ENCODE measurements at regions not wholly inside any gene's neighbourhood (a gene's known extent, or its start where the extent isn't known, plus 50 kb on each side); places are given as distances from the start of the nearest gene placed in this dataset.

DNA sequence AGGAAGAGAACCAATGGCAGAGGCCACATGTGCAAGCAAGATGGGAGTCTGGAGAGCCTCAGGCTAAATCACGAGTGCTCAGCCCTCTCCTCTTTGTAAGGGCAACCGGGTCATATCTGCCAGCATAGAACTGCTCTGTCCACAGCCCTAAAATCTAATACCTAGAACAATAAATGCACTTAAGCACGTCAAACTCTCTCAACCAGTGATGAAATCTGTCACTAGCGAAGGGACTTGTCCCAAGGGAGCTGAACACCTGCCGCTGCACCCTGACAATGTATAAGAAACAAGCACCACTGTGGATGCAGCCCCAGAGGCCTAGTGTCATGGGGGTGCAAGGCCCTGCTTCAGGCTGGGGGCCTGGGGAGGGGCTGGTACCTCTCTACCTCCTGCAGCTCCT, 82.5 kb downstream of the PRL start:
- H2BK5ac ChIP-seq (ENCODE audit: low read depth, low read length, poor library complexity, severe bottlenecking) = no peak overlapping the region
- H3K79me1 ChIP-seq (ENCODE audit: low read depth in 1 of 2, low read length in 2 of 2) = no peaks in the 10 kb centered on the region
- H2BK20ac ChIP-seq (ENCODE audit: low read depth, low read length) = no peak overlapping the region
- no TSS peak for BruUV-seq (replicated peaks)
- H3K23ac ChIP-seq (ENCODE audit: low read depth, low read length) = no peak overlapping the region
- H3K9me1 ChIP-seq (ENCODE audit: insufficient read depth, low read length) = no peaks in the 10 kb centered on the region
- H4K5ac ChIP-seq (ENCODE audit: low read depth, low read length) = no peak overlapping the region
- H3K18ac ChIP-seq (ENCODE audit: low read depth, low read length) = no peak overlapping the region
- H4K91ac ChIP-seq (ENCODE audit: insufficient read depth, low read depth, low read length) = no peak overlapping the region
- TF ChIP-seq BHLHE40 (IDR thresholded peaks at IDR 0.05; ENCODE audit: low read depth, low read length) = no peak
- no peak for TF ChIP-seq POLR2A (IDR thresholded peaks at IDR 0.05; ENCODE audit: low read depth, low read length)
- TF ChIP-seq MXI1 (IDR thresholded peaks at IDR 0.05; ENCODE audit: borderline replicate concordance, low read depth, low read length) = no peak
- no peak for TF ChIP-seq CEBPB (IDR thresholded peaks at IDR 0.05; ENCODE audit: low read depth, low read length)
- no peak for TF ChIP-seq RAD21 (IDR thresholded peaks at IDR 0.05; ENCODE audit: low read length)
- no peak for TF ChIP-seq MAZ (IDR thresholded peaks at IDR 0.05; ENCODE audit: borderline replicate concordance, low read depth, low read length)
- no peak for TF ChIP-seq NFE2L2 (IDR thresholded peaks at IDR 0.05; ENCODE audit: low read depth, low read length)
- no peak for TF ChIP-seq RFX5 (IDR thresholded peaks at IDR 0.05; ENCODE audit: low read depth, low read length)
- TF ChIP-seq CHD1 (IDR thresholded peaks at IDR 0.05; ENCODE audit: low read depth, low read length) = no peak
- TF ChIP-seq FOS (IDR thresholded peaks at IDR 0.05; ENCODE audit: low read depth, low read length) = no peak
- TF ChIP-seq, protein P1, sequence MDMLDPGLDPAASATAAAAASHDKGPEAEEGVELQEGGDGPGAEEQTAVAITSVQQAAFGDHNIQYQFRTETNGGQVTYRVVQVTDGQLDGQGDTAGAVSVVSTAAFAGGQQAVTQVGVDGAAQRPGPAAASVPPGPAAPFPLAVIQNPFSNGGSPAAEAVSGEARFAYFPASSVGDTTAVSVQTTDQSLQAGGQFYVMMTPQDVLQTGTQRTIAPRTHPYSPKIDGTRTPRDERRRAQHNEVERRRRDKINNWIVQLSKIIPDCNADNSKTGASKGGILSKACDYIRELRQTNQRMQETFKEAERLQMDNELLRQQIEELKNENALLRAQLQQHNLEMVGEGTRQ (IDR thresholded peaks at IDR 0.05; ENCODE audit: low read depth, low read length) = no peak
- TF ChIP-seq CTCF (conservative IDR thresholded peaks at IDR 0.05; ENCODE audit: low read depth, low read length) = no peak
- TF ChIP-seq, protein P2, sequence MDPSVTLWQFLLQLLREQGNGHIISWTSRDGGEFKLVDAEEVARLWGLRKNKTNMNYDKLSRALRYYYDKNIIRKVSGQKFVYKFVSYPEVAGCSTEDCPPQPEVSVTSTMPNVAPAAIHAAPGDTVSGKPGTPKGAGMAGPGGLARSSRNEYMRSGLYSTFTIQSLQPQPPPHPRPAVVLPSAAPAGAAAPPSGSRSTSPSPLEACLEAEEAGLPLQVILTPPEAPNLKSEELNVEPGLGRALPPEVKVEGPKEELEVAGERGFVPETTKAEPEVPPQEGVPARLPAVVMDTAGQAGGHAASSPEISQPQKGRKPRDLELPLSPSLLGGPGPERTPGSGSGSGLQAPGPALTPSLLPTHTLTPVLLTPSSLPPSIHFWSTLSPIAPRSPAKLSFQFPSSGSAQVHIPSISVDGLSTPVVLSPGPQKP (IDR thresholded peaks at IDR 0.05; ENCODE audit: borderline replicate concordance, low read depth, low read length) = no peak
- TF ChIP-seq RCOR1 (IDR thresholded peaks at IDR 0.05; ENCODE audit: insufficient replicate concordance, low read length) = no peak
- TF ChIP-seq MAFK (IDR thresholded peaks at IDR 0.05; ENCODE audit: low read depth, low read length) = no peak
- no peak for TF ChIP-seq SMC3 (IDR thresholded peaks at IDR 0.05; ENCODE audit: low read depth, low read length)
- H3K36me3 ChIP-seq (ENCODE audit: control insufficient read depth, insufficient read depth, low read length) = no peaks in the 10 kb centered on the region
- ChIA-PET CTCF (interaction anchor here (1.2 kb wide), 1 partner anchor 9 kb away, joined by 3 read pairs; no protein-coding TSS in a partner anchor), POLR2A (ENCODE audit: unreplicated experiment) (no interaction called here)
- no peak overlapping the region for H2AK5ac ChIP-seq (ENCODE audit: low read depth, low read length)
- H3K4me1 ChIP-seq (ENCODE audit: control insufficient read depth, insufficient read depth, low read length) = no peaks in the 10 kb centered on the region
- H3K4me3 ChIP-seq (ENCODE audit: insufficient read depth, low read depth, low read length) = no peak overlapping the region
- DNase-seq (no peak), ATAC-seq (ENCODE audit: low read depth) (no peak)
- H4K20me1 ChIP-seq (ENCODE audit: insufficient read depth, low read length) = no peaks in the 10 kb centered on the region
- intact Hi-C loops (cut with micrococcal nuclease) (no loop called here), dilution Hi-C loops (cut with HindIII; ENCODE audit: low sequenced_read_pairs, unreplicated experiment) (no loop called here), in situ Hi-C loops (cut with MboI; ENCODE audit: low sequenced_read_pairs) (no loop called here)
- no peaks in the 10 kb centered on the region for H3K9me3 ChIP-seq (ENCODE audit: control insufficient read depth, insufficient read depth, low read length)
- no CpG with 5 or more reads among the region's 5 CpGs for WGBS, 2 experiments (ENCODE audit: extremely low coverage in 2 of 2, insufficient read length in 1 of 2)
- H2BK120ac ChIP-seq (ENCODE audit: low read depth, low read length) = no peak overlapping the region
- H3K4me2 ChIP-seq (ENCODE audit: low read depth, low read length) = no peak overlapping the region
- no peak overlapping the region for H3K56ac ChIP-seq (ENCODE audit: extremely low read depth, insufficient read depth, low read length)
- no peak overlapping the region for H3K14ac ChIP-seq (replicated peaks; ENCODE audit: low read depth, low read length)
- H2AK9ac ChIP-seq (replicated peaks; ENCODE audit: low read depth, low read length, poor library complexity) = no peak overlapping the region
- no peak overlapping the region for H3K4ac ChIP-seq (ENCODE audit: low read depth, low read length)
- no peak overlapping the region for H2BK15ac ChIP-seq (ENCODE audit: low read depth, low read length)
- H3K27ac ChIP-seq (ENCODE audit: insufficient read depth, low read length) = no peak overlapping the region
- H3K27me3 ChIP-seq (ENCODE audit: control insufficient read depth, insufficient read depth, low read length) = no peaks in the 10 kb centered on the region
- H4K8ac ChIP-seq (ENCODE audit: low read depth in 2 of 2, low read length in 2 of 2) = no peak overlapping the region
- no peak overlapping the region for H3K9ac ChIP-seq (ENCODE audit: low read depth, low read length)
- no peak overlapping the region for H2AFZ ChIP-seq (replicated peaks; ENCODE audit: low read length, poor library complexity)
